BJ (cell line): ENCODE measurements at regions not wholly inside any gene's neighbourhood (a gene's known extent, or its start where the extent isn't known, plus 50 kb on each side); places are given as distances from the start of the nearest gene placed in this dataset.

Source experiments
- CTCF ChIA-PET: fragments of 350-600 bp; formaldehyde crosslinking; extraction: SDS; loops from one replicate; lab custom pipeline; 2021; ENCODE audit warnings: antibody characterized with exemption, inconsistent platforms; lab: Yijun Ruan, JAX
- POLR2A ChIA-PET: fragments of 300-600 bp; sonication (Branson Sonifier 250); formaldehyde crosslinking; extraction: SDS; loops from one replicate; lab custom pipeline; 2021; ENCODE audit warnings: antibody characterized with exemption; lab: Charles Lee
- DNase-seq: peaks from one replicate; pipeline ENCODE4 v3.0.0-alpha.2; 2011; ENCODE audit warnings: low read depth
- H3K27me3 ChIP-seq: 2 replicates; pipeline ENCODE4 v1.6.0; 2011; ENCODE audit warnings: low read length; ENCODE audit not compliant: control insufficient read depth, insufficient read depth
- H3K36me3 ChIP-seq: 2 replicates; pipeline ENCODE4 v1.5.1; 2011; ENCODE audit warnings: low read length; ENCODE audit not compliant: control insufficient read depth, insufficient read depth
- H3K4me3 ChIP-seq: 2 replicates; pipeline ENCODE4 v1.5.1; 2011; ENCODE audit warnings: low read depth, mild to moderate bottlenecking, control low read depth, low read length
- CTCF ChIP-seq: IDR thresholded peaks from 2 replicates; pipeline ENCODE4 v1.5.1; 2011; ENCODE audit warnings: low read depth, mild to moderate bottlenecking, control low read depth, inconsistent platforms, low read length, moderate library complexity; ENCODE audit not compliant: insufficient read depth

- no peaks in the 10 kb centered on the region for H3K36me3 ChIP-seq
- no peak for TF ChIP-seq CTCF
- POLR2A ChIA-PET = no interaction called here
- no peak overlapping the region for H3K4me3 ChIP-seq
- no peaks in the 10 kb centered on the region for H3K27me3 ChIP-seq
- CTCF ChIA-PET = interaction anchor here (1.2 kb wide), 1 partner anchor 182 kb away, joined by 3 read pairs; no protein-coding TSS in a partner anchor
- no peak for DNase-seq
Measured at GRCh38 chr12:66978802-66979201, 290.4 kb upstream of the CAND1 start.

DNA sequence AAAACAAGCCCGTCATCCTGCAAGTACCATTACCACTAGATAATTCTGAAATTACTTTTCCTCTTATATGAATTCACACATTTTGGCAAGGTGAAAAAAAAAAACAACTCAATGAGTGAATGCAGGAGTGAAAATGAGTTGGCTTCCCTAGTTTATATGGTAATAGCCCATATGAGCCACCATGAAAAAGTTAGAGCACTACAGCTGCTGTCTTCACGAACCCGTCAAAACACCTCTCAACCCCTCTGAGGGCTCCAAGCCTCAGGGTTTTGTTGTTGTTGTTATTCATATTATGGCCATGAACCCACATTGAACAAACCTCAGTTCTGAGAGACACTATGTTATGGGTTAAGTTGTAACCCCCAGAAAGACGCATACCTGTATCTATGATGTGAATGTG, 289.9 kb upstream of the CAND1 start:
- ChIA-PET CTCF (no interaction called here), POLR2A (no interaction called here)
- no peak for DNase-seq
- Histone ChIP-seq H3K36me3 (no peaks in the 10 kb centered on the region), H3K27me3 (no peaks in the 10 kb centered on the region), H3K4me3 (no peak overlapping the region)
- no peak for TF ChIP-seq CTCF

DNA sequence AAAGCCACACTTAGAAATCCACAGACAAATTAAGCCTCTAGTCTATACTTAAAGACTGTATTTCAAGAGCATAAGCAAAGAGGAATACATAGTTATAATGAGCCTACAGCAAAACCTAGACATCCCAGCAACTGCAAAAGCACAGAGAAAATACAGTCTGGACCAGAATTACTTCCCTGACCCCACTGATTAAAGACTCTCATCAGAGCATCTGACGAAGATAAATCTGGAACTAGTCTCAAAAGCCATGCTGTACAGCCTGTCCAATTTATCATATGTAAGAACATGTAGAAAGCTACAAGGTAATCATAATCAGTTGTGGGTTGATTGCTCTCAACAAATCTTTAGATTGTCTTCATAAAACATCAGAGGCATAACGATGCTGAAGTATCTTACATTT, 285.1 kb upstream of the CAND1 start:
- H3K27me3 ChIP-seq = no peaks in the 10 kb centered on the region
- ChIA-PET POLR2A (no interaction called here), CTCF (no interaction called here)
- DNase-seq = no peak
- TF ChIP-seq CTCF = no peak
- no peaks in the 10 kb centered on the region for H3K36me3 ChIP-seq
- no peak overlapping the region for H3K4me3 ChIP-seq

- Histone ChIP-seq H3K27me3 (no peaks in the 10 kb centered on the region), H3K36me3 (no peaks in the 10 kb centered on the region), H3K4me3 (no peak overlapping the region)
- ChIA-PET CTCF (no interaction called here), POLR2A (no interaction called here)
- no peak for DNase-seq
- no peak for TF ChIP-seq CTCF
Measured at GRCh38 chr12:66984962-66985361, 284.2 kb upstream of the CAND1 start.

DNA sequence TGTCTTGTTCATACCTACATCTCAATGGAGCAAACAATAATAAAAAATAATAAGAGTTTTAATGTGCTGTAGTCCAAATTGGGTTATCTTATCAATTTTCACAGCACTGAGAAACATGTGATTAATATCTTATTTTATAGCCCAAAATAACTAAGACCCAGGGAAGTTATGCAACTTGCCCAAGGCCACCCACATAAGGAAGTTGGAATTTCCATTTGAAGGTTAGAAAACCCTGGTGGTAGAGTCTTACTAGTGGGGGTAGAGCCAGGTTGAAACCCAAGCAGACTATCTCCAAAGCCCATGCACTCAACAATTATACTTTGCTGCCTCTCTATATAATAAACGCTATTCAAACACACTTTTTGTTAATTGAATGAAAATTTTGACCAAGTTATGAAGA, 270.0 kb upstream of the CAND1 start:
- CTCF ChIA-PET = no interaction called here
- Histone ChIP-seq H3K4me3 (no peak overlapping the region), H3K36me3 (no peaks in the 10 kb centered on the region), H3K27me3 (no peaks in the 10 kb centered on the region)
- POLR2A ChIA-PET = no interaction called here
- no peak for TF ChIP-seq CTCF
- no peak for DNase-seq
